NCI-H2171 treated with DMSO at 0.1 percent for 48 hours (cell line): ENCODE measurements at regions not wholly inside any gene's neighbourhood (a gene's known extent, or its start where the extent isn't known, plus 50 kb on each side); places are given as distances from the start of the nearest gene placed in this dataset.

Experiments
- DNase-seq: peaks from one replicate; lab custom pipeline; 2025; lab: John Stamatoyannopoulos, UW

DNA sequence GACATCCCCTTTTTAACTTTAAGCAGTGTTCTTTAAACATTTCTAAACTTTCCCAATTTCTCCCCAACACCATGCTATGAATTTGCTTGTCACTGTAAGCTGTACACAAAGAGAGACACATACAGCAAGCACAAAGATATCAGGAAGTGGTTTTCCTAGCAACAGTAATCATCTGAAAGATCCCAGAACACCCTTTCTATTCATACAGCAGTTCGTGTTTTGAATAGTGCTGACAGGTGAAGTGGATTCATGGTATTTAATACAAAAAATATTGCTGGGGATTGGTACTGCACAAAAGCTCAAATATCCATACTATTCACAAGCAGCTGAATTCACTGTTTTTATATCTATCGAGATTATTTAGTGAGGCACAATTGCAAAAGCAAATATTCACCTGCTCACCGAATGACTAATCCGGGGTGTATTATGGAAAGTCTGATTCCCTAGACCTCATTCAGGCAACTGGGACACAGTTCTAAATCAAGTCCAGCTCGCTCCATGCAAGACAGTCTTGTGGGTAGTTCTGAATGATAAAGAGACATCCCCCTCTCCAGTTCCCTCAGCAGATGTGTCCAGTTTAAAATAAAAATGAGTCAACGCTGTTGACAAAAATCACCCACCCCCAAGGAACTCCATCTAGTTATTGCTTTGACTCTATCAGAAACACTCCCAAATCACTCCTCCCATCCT lies 107.1 kb upstream of the TSHZ2 start:
- no peak for DNase-seq

GRCh38 chr20:52859156-52859876 lies 112.8 kb upstream of the TSHZ2 start:
- DNase-seq, result no peak

DNA sequence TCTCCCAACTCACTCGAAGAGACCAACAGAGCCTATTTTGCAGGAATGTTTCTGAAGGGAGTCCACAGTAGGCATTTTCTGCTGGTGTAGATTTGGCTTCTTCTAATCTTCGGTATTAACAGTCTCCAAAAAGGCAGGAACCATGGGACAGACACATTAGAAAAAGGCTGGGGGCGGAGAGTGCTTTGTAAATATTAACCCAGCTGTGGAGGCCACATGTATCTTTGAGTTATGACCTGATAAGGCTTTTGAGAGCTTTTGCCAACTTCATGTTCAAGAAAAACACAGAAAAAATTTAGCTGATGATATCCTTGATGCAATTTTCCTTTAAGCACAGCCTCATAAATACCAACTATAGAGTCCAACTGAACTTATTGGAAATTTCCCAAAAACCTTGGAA lies 119.4 kb upstream of the TSHZ2 start:
- no peak for DNase-seq

DNA sequence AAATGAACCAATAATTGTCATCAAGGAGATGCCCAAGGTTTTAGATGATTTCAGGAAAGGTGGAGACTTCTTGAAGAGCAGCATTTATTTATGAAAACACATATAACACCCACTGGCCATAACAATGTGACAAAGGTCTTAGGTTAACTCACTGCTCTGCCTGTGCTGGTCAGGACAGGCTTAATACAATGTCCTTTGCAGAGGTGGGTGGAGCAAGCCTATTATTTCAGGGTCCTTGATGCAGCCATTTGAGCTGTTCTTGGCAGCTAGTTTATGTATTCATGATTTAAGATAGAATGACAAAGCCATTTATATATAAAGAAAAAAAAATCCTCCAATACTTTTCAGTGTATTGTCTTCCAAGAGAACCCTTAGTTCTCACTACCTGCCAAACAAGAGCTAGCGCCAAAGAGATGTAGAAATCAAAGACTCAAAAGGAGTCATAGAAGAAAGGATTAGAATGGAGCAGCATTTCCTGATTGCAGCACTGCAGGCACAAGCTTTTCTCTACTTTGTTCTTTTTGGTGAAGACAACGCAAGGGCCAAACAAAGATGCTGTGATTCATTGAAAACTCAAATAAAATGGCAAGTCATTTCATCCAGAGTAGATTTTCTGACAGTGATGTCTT lies 124.3 kb upstream of the TSHZ2 start:
- DNase-seq, result no peak

DNA sequence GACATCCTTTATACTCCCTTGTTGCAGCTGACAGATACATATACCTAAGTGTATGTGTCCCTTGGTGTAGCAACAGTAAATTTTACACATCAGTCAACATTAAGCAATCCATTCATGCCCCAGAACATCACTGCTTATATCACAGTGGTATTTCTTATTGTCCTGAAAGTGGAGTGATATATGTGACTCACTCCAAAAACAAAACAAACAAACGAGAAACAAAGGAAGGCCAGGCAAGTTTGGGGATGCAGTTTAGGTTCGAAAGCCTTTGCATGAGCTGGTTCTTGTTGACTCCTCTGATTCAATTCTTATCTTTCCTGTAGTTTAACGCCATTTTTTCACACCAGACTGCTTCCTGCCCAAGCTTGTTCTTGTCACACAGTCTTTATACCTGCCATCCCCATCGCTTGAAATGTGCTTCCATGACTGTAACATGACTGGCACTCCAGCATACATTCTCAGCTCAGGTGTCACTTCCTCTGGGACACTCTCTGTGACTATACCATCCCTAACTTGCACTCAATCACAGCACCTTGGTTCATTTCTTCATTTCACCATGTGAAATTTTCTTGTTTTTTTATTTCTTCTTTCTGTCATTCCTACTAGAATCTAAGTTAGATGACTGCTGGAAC lies 125.0 kb upstream of the TSHZ2 start:
- DNase-seq, result no peak

DNA sequence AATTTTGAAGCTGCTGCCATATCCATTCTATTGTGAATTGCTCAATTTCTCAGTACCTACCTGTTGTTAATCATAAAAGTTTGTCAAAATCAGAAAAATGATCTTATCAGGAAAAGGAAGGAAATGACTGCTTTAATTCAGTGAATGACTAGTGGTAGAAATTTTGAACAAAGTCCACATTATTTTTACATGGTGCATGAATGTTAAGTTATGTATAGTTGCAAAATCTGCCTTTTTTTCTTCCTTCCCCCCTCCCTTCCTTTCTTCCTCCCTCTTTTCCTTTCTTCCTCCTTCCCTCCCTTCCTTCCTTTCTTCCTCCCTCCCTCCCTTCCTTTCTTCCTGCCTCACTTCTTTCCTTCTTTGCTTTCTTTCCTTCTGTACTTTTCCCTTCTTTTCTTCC lies 127.1 kb upstream of the TSHZ2 start:
- no peak for DNase-seq

DNA sequence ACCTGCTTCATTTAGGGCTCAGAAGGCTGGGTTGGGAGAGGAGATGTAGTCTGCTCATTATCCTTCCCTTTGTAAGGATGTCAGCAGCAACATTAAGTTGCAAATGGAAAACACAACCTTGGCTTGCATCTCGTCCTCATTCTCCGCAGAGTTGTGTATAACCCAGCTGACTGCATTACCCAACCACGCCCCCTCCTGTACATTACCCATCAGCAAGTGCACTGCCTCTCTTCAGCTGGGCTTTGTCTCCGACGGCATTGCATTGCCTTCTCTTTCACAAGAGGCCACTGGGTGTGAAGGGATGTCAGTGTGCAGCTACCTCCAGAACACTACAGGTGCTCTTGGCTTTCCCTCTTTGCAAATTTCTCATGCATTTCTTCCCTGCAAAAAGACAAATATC lies 128.7 kb upstream of the TSHZ2 start:
- DNase-seq, result no peak

DNA sequence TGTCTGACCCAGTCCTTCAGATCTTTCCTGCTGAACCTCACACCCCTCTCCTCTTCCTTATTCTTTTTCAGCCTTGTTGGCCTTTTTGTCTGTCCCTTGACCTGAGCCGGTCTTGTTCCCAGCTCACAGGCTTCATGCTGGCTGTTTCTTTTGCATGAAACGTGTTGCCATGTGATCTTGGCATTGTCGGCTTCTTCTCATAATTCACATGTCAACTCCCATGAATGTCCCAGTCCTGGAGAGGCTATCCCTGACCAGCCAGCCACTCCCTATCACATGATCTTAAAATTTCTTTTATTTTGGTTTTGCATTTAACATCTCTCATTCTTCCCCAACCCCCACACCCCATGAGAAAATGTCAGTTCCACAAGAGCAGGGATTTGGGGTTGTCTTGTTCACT lies 131.2 kb upstream of the TSHZ2 start:
- no peak for DNase-seq

GRCh38 chr20:52840041-52840440 lies 132.1 kb upstream of the TSHZ2 start:
- DNase-seq, result no peak

DNA sequence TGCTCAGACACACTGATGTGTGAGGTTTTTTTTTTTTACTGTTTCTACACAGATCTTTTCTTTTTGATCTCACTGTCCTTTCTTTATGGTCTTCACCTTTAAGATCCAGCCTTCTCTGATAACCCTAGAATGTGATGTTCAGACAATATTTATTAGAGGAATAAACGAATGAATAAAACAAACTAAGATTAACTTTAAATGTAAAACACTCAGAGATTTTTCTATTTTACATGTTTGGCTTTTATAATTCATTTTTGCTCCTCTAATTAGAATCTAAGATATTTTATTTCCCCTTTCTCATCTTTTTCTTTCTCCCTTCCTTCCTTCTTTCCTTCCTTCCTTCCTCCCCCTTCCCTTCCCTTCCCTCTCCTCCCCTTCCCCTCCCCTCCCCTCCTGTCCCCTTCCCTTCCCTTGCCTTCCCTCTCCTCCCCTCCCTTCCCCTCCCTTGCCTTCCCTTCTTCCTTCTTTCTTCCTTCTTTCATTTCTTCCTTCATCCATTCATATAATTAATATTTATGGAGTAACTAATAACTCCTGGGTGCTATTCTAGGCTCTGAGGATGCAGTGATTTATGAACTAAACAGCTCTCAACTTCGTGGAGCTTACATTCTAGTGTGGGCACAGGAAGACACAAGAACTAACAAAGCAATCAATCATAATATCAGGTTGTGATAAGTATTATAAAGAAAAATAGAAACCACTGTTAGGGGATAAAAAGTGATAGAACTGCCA lies 133.5 kb upstream of the TSHZ2 start:
- DNase-seq, result no peak

GRCh38 chr20:52837378-52837777 lies 134.8 kb upstream of the TSHZ2 start:
- DNase-seq, result no peak

DNA sequence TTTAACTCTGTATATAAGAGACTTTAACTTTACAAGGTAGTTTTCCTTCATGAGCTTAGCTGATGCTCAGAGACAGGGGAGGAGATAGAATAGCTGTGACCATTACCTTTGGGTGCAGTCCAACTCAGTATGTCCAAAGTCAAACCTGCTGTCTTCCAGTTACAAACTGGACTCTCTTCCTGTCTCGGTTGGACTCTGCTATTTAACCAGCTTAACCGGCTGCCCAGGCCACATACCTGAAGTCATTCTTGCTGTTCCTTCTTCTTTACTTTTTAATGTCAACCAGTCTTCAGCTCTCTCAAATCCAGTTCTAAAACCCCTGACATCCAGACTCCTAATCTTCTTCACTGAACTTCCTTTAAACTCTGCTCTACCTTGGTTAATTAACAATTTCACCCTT lies 138.3 kb upstream of the TSHZ2 start:
- DNase-seq, result no peak

DNA sequence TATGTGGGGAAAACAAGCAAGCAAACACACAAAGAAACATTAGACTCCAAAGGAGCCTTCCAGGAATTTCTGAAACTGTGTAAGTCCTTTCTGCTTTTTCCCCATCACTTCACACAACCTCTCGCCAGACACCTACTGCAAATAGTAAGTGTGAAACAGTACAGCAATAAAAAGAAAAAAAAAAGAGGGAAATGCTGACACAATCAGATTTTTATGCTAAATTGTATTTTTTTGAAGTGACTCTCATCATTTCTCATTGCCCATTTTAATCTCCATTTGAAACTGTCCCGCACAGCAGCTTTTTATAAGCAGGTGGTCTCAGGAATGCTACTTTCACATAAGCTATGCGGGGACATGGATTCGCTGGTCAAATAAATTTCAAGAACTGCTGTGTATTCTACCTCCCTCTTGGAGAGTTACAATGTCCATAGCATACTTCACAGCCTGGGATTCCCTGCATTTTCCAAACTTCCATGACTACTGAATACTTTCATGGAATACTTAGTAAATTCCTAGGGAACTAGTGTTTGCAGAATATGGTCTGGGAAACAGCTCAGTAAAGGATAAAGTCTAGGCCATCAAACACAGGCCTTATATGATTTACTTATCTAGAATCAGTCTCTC lies 139.9 kb upstream of the TSHZ2 start:
- no peak for DNase-seq

- no peak for DNase-seq
Observed at GRCh38 chr20:52830598-52830997, 141.6 kb upstream of the TSHZ2 start.

DNA sequence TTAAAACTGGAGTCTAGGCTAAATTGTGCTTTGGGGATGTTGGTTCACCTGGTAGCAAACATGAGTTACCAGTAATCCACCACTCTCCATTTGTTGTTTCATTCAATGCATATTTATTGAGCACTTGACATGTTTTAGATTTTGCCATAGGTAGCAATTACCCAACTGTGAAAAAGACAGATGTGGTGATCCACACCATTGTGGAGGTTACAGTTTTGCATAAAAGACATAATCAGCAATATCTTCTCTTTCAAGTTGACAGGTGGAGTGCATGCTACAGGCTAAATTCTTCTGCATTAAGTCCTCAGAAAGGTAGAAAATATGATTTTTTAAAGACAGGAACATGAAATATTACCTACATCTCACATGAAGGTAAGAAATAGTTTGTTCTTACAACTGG lies 143.0 kb upstream of the TSHZ2 start:
- DNase-seq, result no peak

GRCh38 chr20:52828199-52828598 lies 144.0 kb upstream of the TSHZ2 start:
- no peak for DNase-seq

DNA sequence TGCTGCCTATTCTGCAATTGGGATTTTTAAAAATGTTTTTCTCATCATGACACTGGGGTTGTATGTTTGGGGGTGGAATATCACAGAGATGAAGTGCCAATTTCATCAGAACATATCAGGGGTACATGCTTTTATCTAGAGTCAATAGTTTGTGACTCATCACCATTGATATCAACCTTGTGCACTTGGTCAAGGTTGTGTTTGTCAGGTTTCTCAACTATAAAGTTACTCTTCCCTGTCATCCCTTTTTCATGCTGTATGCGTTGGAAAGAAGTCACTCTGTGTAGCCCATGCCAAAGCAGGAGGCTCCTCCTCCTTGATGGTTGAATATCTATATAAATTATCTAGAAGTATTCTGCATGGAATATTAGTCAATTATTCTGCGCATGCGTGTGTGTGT lies 145.4 kb upstream of the TSHZ2 start:
- DNase-seq, result no peak

DNA sequence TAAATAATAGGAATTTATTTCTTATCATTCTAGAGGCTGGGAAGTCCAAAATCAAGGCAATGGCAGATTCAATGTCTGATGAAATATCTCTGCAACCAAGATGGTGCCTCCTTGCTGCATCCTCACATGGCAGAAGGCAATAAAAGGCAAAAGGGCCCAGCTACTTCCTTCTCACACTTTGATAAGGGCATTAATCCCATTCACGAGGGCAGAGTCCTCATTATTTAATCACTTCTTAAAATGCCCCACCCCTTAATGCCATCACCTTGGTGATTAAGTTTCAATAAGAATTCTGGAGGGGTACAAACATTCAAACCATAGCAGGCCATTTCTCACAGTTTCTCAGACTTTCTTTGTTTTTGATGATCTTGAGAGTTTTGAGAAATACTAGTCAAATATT lies 145.8 kb upstream of the TSHZ2 start:
- DNase-seq, result no peak

DNA sequence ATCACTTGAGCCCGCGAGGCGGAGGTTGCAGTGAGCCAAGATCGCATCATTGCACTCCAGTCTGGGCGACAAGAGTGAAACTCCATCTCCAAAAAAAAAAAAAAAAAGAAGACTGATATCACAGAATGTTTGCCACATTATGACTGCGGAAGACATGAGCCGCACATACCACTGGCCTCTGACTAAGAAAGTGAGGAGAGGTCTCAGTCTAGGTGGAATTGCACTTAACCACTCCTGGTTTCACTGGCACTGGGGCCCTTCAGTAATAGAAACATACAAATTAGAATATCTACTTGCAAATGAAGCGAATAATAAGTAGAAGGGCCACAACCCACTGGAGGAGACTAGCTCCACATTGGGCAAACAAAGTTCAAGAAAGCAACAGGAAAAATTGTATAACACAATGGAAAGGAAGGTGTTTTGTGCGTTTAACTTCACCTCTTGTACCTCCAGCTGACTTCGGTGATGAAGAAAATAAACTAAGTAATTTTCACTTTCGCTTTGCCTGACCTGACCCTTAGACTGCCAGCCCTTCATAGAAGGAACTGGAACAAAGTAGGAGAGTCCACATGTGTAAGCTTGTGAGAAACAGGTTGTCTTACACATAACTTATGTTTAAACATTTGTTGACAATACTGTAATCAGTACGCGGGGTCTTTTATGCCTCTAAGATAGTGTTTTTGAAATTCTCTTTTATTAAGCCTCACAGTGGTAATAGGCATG lies 147.5 kb upstream of the TSHZ2 start:
- no peak for DNase-seq

DNA sequence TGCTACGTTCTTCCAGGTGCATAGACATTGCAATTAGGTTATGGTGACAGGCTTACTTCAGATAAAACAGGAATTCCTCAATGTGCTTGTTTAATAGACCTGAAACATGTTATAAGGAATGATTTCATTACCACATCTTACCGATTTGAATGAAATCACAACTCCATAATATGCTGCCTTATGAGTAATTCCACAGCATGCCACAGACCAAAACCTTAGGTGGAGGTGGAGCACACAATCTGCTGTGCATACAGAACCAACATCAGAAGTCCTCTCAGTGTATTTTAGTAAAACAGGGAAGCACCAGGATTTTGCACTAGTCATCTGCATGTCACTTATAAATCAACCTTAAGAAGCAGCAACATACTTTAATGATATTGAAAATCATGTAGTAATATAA lies 148.9 kb upstream of the TSHZ2 start:
- DNase-seq, result no peak

DNA sequence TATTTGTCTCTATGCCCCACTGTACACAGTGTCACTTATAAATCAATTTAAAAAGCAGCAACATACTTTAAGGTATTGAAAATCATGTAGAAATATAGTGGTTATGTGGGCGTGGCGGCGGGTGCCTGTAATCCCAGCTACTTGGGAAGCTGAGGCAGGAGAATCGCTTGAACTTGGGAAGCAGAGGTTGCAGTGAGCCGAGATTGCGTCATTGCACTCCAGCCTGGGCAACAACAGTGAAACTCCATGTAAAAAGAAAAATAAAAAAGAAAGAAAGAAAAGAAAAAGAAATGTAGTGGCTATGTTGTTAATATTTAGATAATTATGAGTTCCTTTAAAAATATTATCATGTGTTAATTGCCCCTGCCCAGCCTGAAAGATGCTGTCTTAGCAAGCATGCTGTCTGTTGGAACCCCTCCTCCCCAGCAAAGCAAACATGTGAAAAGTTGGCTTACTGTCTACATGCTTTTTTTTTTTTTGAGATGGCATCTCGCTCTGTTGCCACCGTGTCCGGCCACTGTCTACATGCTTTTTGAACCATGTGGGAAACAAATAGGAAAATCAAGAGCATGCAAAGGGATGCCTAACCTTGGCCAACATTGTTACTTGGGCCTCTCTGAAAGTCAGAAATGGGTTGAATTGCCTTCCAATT lies 151.4 kb upstream of the TSHZ2 start:
- no peak for DNase-seq
